ENCODE measurements at regions not wholly inside any gene's neighbourhood (a gene's known extent, or its start where the extent isn't known, plus 50 kb on each side); places are given as distances from the start of the nearest gene placed in this dataset.
A peak's percentile ranks its signal among the peaks of the same experiment; 100 is the strongest.

DNA sequence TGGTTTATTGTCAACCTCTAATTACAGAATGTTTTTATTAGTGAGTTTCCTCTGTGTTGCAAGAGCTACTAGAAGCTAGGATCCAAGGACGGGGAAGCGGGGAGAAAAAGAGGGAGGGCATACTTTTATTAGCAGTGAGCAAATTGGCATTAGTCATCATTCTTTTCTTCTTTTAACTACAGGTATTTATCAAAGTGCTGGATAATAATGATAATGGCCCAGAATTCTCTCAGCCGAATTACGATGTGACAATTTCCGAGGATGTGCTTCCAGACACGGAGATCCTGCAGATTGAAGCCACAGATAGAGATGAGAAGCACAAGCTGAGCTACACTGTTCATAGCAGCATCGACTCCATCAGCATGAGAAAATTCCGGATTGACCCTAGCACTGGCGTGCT, 179.7 kb upstream of the MTNR1B start:
- DNase-seq (ENCODE audit: low read depth, low spot score) = no peak

DNA sequence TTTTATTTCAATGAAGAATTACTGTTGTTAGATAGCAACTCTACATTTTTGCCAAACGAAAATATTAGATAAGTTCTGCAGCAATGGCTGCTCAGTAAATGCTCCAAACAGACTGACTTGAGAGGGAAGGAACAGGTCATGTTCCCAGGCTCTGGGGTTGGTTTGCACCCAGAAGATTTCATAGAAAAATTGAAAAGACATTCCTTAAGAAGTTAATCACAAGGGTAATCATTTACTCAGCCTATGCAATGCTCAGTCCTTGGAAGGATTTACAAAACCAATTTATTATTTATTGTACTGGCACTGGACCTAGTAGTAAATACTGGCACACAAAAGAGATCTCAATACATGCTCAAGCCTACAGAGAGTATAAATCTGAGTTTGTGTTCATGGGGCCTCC, 179.1 kb upstream of the MTNR1B start:
- no peak for DNase-seq (ENCODE audit: low read depth, low spot score)

DNA sequence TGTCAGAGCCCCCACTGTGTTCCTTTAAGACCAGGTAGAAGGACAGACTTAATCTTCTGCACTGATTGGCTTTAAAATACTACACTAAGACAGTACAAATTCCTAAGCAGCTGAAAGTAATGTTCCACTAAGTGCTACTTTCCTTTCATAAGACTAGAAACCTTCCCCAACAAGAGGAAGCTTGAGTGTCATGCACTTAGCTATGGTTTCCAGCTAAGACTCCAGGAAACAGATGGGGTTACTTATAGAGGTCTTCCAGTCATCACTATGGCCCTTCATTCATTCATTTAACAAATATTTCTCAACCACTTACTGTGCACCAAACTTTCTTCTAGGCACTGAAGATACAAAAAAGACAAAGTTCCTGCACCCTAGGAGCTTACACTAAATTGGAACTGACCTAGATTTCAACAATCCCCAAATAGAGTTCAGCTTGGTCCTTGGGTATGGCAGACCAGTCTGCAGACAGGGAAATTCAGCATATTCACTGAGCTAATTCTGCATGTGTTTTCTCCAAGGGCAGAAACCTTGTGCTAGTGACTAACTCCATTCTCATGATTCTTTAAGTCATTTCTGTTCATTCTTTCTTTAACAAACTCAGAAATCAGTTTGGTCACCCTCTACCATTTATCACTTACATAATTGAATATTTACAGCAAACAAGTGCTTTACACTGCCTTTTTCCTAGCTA, 178.4 kb upstream of the MTNR1B start:
- no peak for DNase-seq (ENCODE audit: low read depth, low spot score)

DNA sequence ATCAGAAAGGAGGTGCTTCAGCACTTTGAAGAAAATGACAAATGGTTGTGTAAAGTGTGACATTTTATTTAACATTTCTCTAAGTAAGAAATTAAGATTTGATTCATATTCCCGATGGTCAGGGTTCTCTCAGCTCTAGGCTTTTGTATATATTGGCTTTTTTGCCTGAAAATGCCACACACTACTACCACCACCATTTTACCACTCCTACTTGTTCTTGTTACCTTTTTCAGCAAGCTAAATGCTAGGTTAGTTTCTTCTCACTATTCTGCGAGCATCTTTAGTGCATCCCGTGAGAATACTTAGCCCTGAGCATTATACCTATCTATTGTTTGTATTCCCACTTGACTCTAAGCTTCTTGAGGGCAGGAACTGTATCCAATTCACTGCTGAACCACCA, 177.6 kb upstream of the MTNR1B start:
- DNase-seq (ENCODE audit: low read depth, low spot score) = no peak

DNA sequence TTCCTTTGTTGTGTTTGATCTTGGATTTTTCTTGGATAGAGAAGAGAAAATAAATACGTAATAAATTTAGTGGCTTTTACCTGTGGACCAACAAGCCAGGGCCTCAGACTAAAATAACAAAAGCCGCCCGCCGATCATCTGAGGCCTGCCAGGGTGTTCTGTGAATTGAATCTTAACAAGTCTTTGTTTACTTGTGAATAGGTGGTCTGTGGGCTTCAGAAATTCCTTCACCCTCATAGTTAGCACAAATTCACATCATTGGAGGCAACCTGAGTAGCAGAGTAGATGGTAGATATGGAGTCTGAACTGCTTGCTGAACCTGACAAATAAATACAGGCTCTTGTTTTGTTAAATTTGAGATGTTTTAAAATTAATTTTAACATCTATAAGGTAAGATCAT, 176.3 kb upstream of the MTNR1B start:
- DNase-seq (ENCODE audit: low read depth, low spot score) = peak; percentile 15

DNA sequence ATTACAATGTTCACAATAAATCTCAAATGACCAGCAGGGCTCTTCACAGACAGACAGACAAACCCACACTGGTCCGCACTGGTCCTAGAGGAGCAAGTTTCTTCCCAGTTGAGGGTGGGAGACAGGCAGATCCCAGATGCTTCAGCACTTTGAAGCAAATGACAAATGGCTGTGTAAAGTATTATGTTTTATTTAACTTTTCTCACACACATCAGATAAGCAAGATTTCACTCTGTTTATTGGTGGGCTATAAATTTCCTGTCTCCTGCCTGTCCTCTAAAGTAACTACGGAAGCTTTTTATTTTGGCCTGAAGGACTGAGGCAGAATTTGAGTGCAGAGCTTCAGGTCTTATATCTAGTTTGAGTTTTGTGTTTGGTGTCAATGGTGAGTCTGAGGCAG, 174.7 kb upstream of the MTNR1B start:
- no peak for DNase-seq (ENCODE audit: low read depth, low spot score)

DNA sequence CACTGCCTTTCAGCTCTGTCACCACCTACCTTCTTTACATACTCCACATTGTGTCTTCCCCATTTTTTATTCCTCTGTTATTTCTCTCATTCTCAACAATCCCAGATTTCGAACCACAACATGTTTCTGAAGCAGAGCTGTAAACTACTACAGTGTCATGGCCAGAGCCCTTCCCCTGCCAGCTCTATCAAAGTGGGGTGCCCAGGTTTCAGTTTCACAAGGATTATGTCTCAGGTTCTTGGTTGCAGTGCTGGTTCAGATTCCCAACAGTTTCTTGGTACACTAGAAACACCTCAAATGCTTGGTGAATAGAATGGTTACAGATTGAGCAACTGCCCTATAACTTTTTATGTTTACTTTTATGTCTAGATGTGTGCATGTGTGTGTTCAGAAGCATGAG, 172.7 kb upstream of the MTNR1B start:
- DNase-seq (ENCODE audit: low read depth, low spot score) = no peak

DNA sequence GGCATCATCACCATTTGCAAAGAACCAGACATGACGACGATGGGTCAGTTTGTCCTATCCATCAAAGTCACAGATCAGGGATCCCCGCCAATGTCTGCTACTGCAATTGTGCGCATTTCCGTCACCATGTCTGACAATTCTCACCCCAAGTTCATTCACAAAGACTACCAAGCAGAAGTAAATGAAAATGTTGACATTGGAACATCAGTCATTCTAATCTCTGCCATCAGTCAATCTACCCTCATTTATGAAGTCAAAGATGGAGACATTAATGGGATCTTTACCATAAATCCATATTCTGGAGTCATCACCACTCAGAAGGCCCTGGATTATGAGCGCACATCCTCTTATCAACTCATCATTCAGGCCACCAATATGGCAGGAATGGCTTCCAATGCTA, 171.6 kb upstream of the MTNR1B start:
- no peak for DNase-seq (ENCODE audit: low read depth, low spot score)

DNA sequence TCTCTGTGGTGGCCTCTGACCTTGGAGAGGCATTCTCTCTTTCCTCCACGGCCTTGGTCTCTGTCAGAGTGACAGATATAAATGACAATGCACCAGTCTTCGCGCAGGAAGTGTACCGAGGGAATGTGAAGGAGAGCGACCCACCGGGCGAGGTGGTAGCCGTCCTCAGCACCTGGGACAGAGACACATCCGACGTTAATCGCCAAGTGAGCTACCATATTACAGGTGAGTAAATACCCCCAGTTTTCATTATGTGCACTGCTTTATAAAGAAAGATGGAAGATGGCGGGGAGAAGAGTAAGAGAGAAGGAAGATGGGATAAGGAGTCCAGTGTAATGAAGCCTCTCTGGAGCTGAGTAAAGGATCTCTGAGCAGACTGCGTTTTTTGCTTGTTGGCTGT, 167.8 kb upstream of the MTNR1B start:
- no peak for DNase-seq (ENCODE audit: low read depth, low spot score)

DNA sequence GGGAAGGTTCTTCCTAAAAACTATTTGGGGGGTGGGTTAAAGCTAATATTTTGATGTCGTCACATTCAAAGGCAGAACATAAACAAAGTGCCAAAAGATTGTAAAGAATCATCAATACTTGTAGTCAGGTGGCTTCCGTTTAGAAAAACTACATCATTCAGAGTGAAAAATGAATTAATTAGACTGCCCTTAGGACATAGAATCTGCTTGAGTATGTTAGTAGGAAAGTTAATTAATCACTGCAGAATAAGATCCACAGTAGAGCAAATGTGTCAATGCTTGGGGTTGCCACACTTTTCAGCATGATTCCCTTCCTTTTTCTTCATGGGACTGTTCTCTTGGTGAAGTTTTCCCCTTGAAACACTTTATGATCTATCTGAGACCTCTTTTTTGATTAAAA, 166.8 kb upstream of the MTNR1B start:
- DNase-seq (ENCODE audit: low read depth, low spot score) = no peak

DNA sequence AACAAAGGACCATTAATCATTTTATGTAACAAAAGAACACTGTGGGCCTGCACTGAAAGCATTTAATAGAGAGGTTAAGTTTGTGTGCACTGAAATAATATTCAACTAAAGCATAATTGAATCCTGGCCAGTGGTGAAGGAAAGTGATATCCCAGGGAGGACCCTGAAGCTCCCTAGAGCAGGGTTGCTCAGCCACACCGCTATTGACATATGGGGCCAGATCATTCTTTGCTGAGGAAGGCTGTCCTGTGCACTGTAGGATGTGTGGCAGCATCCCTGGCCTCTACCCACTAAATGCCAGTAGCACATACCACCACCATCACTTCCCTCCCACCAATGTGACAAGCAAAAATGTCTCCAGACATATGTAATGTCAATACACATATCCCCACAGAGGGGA, 166.1 kb upstream of the MTNR1B start:
- DNase-seq (ENCODE audit: low read depth, low spot score) = no peak

DNA sequence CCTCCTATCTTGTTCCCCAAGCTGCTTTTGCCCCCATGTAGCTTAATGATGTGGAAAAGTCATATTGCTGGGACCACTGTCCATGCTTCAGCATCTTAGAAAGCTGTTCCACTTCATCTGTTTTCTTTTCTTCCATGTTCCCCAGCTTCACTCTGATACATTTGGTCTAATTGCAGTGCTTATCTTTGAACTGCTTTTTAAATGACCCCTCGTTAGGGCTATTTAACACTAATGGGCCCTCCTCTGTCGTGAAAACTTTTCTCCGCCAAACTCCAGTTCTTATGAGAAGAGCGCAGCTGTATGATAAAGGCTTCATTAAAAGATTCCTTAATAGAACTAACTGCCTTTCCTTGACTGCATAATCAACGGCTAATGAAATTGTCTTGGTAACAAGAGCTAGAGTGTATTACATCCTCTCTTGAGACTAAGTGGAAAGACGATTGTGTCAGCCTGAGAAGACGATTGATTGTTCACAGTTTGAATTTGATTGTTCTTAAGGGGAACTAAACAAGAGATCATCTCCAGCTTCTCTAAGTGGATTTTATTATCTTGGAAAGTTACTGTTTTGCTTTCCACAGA, 165.0 kb upstream of the MTNR1B start:
- no peak for DNase-seq (ENCODE audit: low read depth, low spot score)

DNA sequence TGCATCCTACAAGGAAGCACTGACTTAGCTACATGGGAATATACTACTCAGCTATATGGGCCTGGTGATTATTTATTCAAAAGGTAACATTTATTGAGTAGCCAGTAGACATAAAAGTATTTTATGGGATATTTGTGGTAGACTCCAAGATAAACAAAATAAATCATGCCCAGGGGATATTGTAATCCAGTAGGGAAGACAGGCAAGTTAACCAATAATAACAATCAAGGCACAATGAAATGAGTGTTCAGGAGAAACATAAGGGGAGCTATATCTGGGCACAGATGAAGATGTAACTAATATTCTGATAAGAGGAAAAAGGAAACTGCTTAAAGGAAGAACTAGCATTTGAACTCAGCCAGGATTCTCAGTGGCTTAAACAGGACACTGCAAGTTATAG, 161.4 kb upstream of the MTNR1B start:
- DNase-seq (ENCODE audit: low read depth, low spot score) = no peak

DNA sequence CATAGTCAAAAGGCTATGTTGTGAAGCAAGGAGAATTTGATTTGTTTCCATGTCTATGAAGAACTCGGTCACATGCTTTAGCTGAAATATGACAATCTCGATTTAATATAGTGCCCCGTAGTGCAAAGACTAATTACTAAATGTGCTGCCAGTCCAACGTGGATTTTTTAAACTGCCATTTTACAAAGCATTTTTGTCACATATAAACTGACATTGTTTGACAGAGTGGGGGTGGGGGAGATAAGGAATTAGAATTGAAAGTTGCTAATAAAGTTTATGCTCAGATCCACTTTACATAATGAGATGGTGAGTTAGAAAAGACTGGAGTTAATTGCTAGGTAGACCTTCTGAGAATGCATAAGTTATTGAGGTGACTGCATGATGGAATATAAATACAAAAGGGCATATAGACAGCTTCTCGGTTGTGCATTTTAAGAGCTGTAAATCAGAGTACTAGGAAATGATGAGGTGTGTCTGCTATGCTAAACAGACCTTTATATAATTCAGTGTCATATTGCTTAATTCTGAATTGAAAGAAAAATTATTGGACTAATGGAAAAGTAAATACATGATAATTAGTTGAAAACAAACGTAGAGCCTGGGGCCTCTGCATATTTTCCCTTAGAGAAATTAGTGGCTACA, 158.9 kb upstream of the MTNR1B start:
- DNase-seq (ENCODE audit: low read depth, low spot score) = no peak

DNA sequence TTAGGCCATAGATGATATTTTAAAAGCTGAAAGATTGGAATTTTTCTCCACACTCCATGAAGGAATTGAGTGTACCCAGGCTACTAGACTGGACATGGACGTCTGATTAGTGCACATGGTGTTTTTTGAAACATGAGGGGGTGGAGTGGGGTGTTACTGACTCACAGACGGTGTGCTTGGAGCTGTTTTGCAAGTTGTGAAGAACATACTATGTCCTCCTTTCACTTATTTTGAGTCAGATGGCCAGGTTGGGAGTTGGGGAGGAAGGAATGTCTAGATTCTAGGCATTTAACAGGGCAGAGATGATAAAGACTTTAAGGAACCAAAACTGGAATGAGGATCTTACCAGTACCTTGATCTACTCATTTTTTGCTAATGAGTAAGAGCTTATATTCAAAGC, 158.1 kb upstream of the MTNR1B start:
- no peak for DNase-seq (ENCODE audit: low read depth, low spot score)

DNA sequence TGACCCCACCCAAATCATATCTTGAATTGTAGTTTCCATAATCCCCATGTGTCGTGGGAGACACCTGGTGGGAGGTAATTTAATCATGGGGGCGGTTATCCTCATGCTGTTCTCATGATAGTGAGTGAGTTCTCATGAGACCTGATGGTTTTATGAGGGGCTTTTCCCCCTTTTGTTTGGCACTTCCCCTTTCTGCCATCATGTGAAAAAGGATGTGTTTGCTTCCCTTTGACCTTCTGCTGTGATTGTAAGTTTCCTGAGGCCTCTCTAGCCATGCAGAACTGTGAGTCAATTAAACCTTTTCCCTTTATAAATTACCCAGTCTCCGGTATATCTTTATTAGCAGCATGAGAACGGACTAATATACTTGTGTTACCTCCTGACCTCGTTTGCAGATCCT, 156.6 kb upstream of the MTNR1B start:
- DNase-seq (ENCODE audit: low read depth, low spot score) = no peak

DNA sequence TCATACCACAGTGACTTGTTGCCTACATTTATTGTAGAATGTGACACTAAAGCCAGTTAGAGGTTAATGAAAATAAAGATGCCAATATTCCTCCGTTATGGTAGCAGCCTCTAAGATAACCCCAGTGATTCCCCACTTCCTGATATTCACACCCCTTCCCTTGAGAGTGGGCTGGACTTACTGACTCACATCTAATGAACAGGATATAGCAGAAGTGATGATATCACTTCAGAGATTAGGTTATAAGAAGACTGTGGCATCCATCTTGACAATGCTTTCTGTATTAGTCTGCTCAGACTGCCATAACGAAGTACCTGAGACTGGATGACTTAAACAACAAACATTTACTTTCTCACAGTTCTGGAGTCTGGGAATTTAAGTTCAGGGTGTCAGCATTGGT, 149.6 kb upstream of the MTNR1B start:
- DNase-seq (ENCODE audit: low read depth, low spot score) = no peak

DNA sequence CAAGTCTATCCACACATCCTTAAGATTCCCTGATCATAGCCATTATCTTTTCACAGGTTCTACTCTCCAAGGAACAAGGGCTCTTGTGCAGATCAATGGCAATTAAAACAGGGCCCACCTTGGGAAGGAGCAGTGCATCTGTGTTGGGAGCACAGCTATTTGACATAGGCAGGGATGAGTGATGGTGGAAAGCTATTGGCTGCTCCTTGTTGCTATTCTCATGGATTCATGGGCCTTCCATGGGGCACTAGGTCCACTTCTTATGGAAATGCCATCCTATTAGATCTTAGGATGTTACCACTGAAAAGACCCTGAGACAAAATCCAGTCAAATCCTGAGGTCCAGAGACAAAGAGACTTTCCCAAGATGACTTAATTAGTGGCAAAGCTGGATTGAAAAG, 148.6 kb upstream of the MTNR1B start:
- no peak for DNase-seq (ENCODE audit: low read depth, low spot score)

DNA sequence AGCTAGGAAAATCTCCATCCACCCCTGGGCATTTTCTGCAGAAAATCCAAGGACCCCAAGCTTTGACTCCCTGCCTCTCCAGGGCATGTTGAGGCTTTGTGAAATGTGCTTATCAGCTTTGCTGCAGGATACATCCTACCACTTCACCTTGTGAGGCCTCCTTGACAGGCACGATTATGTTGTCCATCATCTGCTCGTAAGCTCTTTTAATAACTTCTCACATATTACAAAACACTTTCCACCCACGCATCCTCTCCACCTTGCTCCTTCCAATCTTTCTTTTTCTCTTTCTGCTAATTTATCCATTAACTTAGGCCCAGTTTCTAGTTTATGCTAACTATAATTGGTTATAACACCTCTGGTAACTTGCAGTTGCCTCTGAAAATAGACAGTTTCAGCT, 147.0 kb upstream of the MTNR1B start:
- DNase-seq (ENCODE audit: low read depth, low spot score) = no peak

DNA sequence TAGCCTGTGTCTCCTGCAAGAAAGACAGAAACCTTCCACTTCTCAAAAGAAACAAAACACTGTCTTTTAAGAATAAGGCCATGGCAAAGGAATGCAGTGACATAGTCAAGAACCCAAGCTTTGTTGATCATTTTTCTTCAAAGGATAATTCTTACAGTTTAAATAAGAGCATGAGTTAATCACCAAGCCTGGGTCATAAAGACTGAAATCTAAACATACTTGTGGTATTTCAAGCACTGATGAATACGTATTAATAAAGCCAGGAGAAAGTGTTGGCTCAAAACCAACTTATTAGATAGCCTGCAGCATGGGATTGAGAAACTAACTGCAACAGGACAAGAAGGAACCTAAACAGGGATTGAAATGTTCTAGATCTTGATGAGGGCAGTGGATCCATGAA, 143.3 kb upstream of the MTNR1B start:
- no peak for DNase-seq (ENCODE audit: low read depth, low spot score)

DNA sequence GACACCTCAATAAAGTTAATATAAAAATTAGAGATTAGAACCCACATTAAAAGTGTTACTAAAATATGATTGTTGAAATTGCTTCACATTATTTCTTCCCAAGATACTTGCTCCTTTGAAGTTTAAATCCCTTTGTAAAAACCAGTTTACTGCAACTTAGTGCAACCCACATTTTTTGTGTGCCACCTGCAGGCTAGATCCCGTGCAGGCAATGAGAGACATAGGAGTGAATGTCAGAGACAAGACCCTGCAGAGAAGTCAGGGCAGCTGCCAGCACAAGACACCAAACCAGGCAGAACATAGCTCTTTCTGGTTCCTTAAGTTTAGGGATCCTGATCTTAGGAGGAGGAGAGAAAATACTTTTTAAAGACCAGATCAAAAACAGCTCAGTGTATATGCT, 142.8 kb upstream of the MTNR1B start:
- no peak for DNase-seq (ENCODE audit: low read depth, low spot score)

DNA sequence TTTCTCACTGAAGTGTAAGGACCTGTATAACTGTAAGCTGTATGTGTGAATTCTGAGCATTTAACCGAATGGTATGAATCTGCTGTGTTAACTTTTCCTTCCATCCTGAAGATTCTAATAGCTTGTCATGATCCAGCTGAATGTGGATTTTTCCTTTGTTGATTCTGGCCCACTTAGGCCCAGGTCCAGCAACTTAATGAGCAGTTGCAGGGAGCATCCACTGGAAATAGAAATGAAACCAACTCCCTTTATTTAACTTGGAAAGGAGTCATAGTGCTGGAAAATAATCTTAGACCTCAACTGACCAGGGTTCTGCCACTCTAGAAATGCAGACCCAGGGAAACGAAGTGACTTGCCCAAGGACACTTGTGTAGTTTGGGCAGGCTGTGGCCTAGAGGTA, 142.3 kb upstream of the MTNR1B start:
- DNase-seq (ENCODE audit: low read depth, low spot score) = no peak

DNA sequence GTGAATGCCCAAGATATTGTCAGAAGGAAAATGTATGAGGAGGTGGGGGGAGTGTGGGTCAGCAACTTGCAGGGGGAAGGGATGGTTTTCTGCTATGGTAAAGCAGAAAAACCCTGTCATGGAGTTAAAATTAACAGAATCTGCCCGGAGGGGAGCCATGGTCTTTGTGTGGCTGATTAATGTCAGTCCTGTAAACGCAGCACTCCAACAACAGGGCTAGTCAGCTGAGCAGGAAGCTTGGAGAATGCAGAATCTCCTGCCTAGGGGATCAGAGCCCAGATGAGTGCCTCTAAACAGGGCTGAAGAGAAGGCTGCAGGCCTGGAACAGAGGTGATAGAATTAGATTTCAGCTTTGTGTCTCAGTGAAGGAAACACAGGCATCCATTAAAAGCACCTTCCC, 140.9 kb upstream of the MTNR1B start:
- no peak for DNase-seq (ENCODE audit: low read depth, low spot score)

DNA sequence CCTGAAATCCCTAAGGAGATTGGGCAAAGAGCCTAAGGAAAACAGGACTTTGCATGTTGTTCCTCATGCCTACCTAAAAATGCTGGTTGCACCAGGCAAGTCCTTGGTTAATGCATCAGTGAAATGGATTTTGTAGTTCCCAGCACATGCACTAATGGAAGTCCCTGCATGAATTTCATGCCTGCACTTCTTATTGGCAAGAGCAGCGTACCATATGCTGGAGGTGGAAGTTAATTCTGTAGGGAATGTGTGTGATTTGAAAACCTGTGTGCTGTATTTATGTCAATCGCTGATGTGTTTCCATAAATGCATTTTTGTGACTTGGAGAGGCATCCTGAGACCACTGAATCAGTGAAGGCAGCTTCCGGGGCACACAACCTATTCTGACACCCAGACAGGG, 140.3 kb upstream of the MTNR1B start:
- DNase-seq (ENCODE audit: low read depth, low spot score) = no peak
